ENCODE measurements at regions not wholly inside any gene's neighbourhood (a gene's known extent, or its start where the extent isn't known, plus 50 kb on each side); places are given as distances from the start of the nearest gene placed in this dataset.

DNA sequence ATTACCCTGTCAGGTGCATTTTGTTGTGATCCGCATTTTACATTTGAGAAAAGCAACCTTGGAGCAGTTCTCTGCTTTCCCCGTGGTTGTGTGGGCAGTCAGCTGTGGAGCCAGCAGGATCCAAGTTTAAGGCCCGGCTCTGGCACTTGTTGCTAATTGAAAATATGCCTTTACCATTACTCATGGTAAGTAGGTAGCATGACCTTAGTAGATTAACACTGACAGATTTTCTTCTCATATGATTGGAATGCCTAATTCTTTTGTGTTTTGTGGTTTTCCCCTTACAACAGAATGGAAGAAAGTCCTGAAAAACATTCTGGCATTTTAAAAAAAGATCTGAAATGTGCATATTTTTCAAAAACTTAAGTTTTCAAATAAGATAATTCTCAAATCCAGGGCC, 246.5 kb upstream of the LRRN1 start:
- Histone ChIP-seq H3K4ac (ENCODE audit: low read depth, low read length) (no peak overlapping the region), H4K8ac (ENCODE audit: low read depth, low read length) (no peak overlapping the region), H3K56ac (ENCODE audit: low read length) (no peak overlapping the region), H3K27ac (ENCODE audit: low read depth, low read length) (no peak overlapping the region), H3K27me3 (ENCODE audit: insufficient read depth, low read length, poor library complexity) (no peaks in the 10 kb centered on the region), H3K18ac (ENCODE audit: low read length) (no peak overlapping the region), H4K5ac (ENCODE audit: low read length) (no peak overlapping the region), H2BK15ac (replicated peaks; ENCODE audit: low read depth) (no peak overlapping the region), H3K79me2 (ENCODE audit: control insufficient read depth, insufficient read depth, low read length) (no peaks in the 10 kb centered on the region), H3K23ac (ENCODE audit: low read length) (no peak overlapping the region), H2AK5ac (ENCODE audit: low read length) (no peak overlapping the region), H2BK5ac (ENCODE audit: low read length) (no peak overlapping the region), H3K4me3 (ENCODE audit: low read length) (no peak overlapping the region), H3K4me2 (ENCODE audit: low read length) (no peak overlapping the region), H2BK120ac (ENCODE audit: low read depth, low read length) (no peak overlapping the region), H3K36me3 (ENCODE audit: control insufficient read depth, insufficient read depth, low read length) (no peaks in the 10 kb centered on the region), H3K79me1 (ENCODE audit: low read length) (no peaks in the 10 kb centered on the region), H3K4me1 (ENCODE audit: control insufficient read depth, low read depth, low read length) (no peaks in the 10 kb centered on the region), H3K9ac (ENCODE audit: low read length) (no peak overlapping the region)
- WGBS (ENCODE audit: extremely low coverage, insufficient coverage, low lambda C conversion rate), result no CpG with 5 or more reads among the region's 3 CpGs
- DNase-seq, result no peak

GRCh38 chr3:3551981-3552380, 247.2 kb upstream of the LRRN1 start:
- Histone ChIP-seq H3K4me3 (ENCODE audit: low read length) (no peak overlapping the region), H3K4ac (ENCODE audit: low read depth, low read length) (no peak overlapping the region), H3K9ac (ENCODE audit: low read length) (no peak overlapping the region)

DNA sequence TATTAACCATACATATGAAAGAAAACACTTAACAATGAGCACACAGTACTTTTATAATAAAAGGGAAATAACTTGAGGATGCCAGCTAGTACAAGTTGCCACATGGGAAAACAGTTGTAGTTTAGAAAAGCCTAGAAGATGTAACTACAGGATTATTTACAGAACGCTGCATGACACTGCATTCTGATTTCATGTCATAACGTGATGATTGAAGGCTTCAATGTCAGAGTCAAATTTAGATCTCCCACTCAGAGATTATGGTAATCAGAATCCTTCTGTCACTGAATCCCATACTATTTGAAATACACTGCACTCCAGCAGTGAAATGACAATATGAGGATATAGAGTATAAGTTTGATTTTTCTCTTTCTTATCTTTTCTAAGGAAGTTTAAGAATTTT, 253.9 kb upstream of the LRRN1 start:
- Histone ChIP-seq H3K18ac (ENCODE audit: low read length) (no peak overlapping the region), H2BK15ac (replicated peaks; ENCODE audit: low read depth) (no peak overlapping the region), H3K4me3 (ENCODE audit: low read length) (no peak overlapping the region), H2BK5ac (ENCODE audit: low read length) (no peak overlapping the region), H3K27ac (ENCODE audit: low read depth, low read length) (no peak overlapping the region), H3K56ac (ENCODE audit: low read length) (no peak overlapping the region), H2BK120ac (ENCODE audit: low read depth, low read length) (no peak overlapping the region), H3K4ac (ENCODE audit: low read depth, low read length) (no peak overlapping the region), H3K4me1 (ENCODE audit: control insufficient read depth, low read depth, low read length) (no peaks in the 10 kb centered on the region), H3K27me3 (ENCODE audit: insufficient read depth, low read length, poor library complexity) (no peaks in the 10 kb centered on the region), H3K4me2 (ENCODE audit: low read length) (no peak overlapping the region), H4K5ac (ENCODE audit: low read length) (no peak overlapping the region), H4K8ac (ENCODE audit: low read depth, low read length) (no peak overlapping the region), H3K36me3 (ENCODE audit: control insufficient read depth, insufficient read depth, low read length) (no peaks in the 10 kb centered on the region), H3K79me1 (ENCODE audit: low read length) (no peaks in the 10 kb centered on the region), H3K23ac (ENCODE audit: low read length) (no peak overlapping the region), H2AK5ac (ENCODE audit: low read length) (no peak overlapping the region), H3K9ac (ENCODE audit: low read length) (no peak overlapping the region), H3K79me2 (ENCODE audit: control insufficient read depth, insufficient read depth, low read length) (no peaks in the 10 kb centered on the region)
- WGBS (ENCODE audit: extremely low coverage, insufficient coverage, low lambda C conversion rate), result no CpG with 5 or more reads among the region's 2 CpGs
- no peak for DNase-seq

More at GRCh38 chr3:3551981-3552380, 247.2 kb upstream of the LRRN1 start:
- H4K5ac ChIP-seq (ENCODE audit: low read length), result no peak overlapping the region
- H3K4me2 ChIP-seq (ENCODE audit: low read length), result no peak overlapping the region
- no peaks in the 10 kb centered on the region for H3K4me1 ChIP-seq (ENCODE audit: control insufficient read depth, low read depth, low read length)
- H3K56ac ChIP-seq (ENCODE audit: low read length), result no peak overlapping the region
- H2BK5ac ChIP-seq (ENCODE audit: low read length), result no peak overlapping the region
- H4K8ac ChIP-seq (ENCODE audit: low read depth, low read length), result no peak overlapping the region
- H3K27me3 ChIP-seq (ENCODE audit: insufficient read depth, low read length, poor library complexity), result no peaks in the 10 kb centered on the region
- H2BK15ac ChIP-seq (replicated peaks; ENCODE audit: low read depth), result no peak overlapping the region
- H3K79me2 ChIP-seq (ENCODE audit: control insufficient read depth, insufficient read depth, low read length), result no peaks in the 10 kb centered on the region
- H3K36me3 ChIP-seq (ENCODE audit: control insufficient read depth, insufficient read depth, low read length), result no peaks in the 10 kb centered on the region
- H3K27ac ChIP-seq (ENCODE audit: low read depth, low read length), result no peak overlapping the region
- no peak overlapping the region for H2AK5ac ChIP-seq (ENCODE audit: low read length)
- H3K23ac ChIP-seq (ENCODE audit: low read length), result no peak overlapping the region
- H2BK120ac ChIP-seq (ENCODE audit: low read depth, low read length), result no peak overlapping the region
- no peak for DNase-seq
- H3K79me1 ChIP-seq (ENCODE audit: low read length), result no peaks in the 10 kb centered on the region
- H3K18ac ChIP-seq (ENCODE audit: low read length), result no peak overlapping the region

GRCh38 chr3:3538451-3538850, 260.8 kb upstream of the LRRN1 start:
- Histone ChIP-seq H2BK120ac (ENCODE audit: low read depth, low read length) (no peak overlapping the region), H3K4ac (ENCODE audit: low read depth, low read length) (no peak overlapping the region), H3K4me2 (ENCODE audit: low read length) (no peak overlapping the region), H3K4me3 (ENCODE audit: low read length) (no peak overlapping the region), H4K5ac (ENCODE audit: low read length) (no peak overlapping the region), H3K23ac (ENCODE audit: low read length) (no peak overlapping the region), H2BK15ac (replicated peaks; ENCODE audit: low read depth) (no peak overlapping the region), H3K27ac (ENCODE audit: low read depth, low read length) (no peak overlapping the region), H3K18ac (ENCODE audit: low read length) (no peak overlapping the region), H3K4me1 (ENCODE audit: control insufficient read depth, low read depth, low read length) (no peaks in the 10 kb centered on the region), H3K27me3 (ENCODE audit: insufficient read depth, low read length, poor library complexity) (no peaks in the 10 kb centered on the region), H2AK5ac (ENCODE audit: low read length) (no peak overlapping the region), H4K8ac (ENCODE audit: low read depth, low read length) (no peak overlapping the region), H3K9ac (ENCODE audit: low read length) (no peak overlapping the region), H2BK5ac (ENCODE audit: low read length) (no peak overlapping the region), H3K36me3 (ENCODE audit: control insufficient read depth, insufficient read depth, low read length) (no peaks in the 10 kb centered on the region), H3K56ac (ENCODE audit: low read length) (no peak overlapping the region), H3K79me1 (ENCODE audit: low read length) (no peaks in the 10 kb centered on the region), H3K79me2 (ENCODE audit: control insufficient read depth, insufficient read depth, low read length) (no peaks in the 10 kb centered on the region)
- WGBS (ENCODE audit: extremely low coverage, insufficient coverage, low lambda C conversion rate), result no CpG with 5 or more reads among the region's 4 CpGs
- DNase-seq, result no peak

- Histone ChIP-seq H3K36me3 (ENCODE audit: control insufficient read depth, insufficient read depth, low read length) (no peaks in the 10 kb centered on the region), H3K27me3 (ENCODE audit: insufficient read depth, low read length, poor library complexity) (no peaks in the 10 kb centered on the region), H3K79me1 (ENCODE audit: low read length) (no peaks in the 10 kb centered on the region)
These were observed 266.7 kb upstream of the LRRN1 start for GRCh38 chr3:3532508-3532907.

DNA sequence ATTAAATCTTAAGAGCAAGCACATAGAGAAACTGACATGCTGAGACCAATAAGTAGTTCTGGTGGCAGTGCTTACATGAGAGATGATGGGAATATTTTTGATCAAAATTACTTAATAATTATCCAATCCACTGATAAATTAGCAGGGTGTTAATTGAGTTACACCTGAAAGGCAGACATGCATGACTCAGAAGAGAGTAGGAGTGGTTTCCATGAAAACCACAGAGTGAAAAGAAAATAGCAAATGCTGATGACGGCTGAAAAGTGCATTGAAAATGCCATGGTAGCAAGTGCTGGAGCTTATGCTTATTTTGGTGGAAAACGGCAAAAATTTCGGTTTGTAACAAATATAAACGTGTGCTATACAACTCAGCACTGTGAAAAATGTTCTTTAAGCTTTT, 267.8 kb upstream of the LRRN1 start:
- no CpG with 5 or more reads among the region's 4 CpGs for WGBS (ENCODE audit: extremely low coverage, insufficient coverage, low lambda C conversion rate)
- Histone ChIP-seq H3K79me1 (ENCODE audit: low read length) (no peaks in the 10 kb centered on the region), H3K27ac (ENCODE audit: low read depth, low read length) (no peak overlapping the region), H3K36me3 (ENCODE audit: control insufficient read depth, insufficient read depth, low read length) (no peaks in the 10 kb centered on the region), H3K9ac (ENCODE audit: low read length) (no peak overlapping the region), H3K4me1 (ENCODE audit: control insufficient read depth, low read depth, low read length) (no peaks in the 10 kb centered on the region), H3K4me2 (ENCODE audit: low read length) (no peak overlapping the region), H4K8ac (ENCODE audit: low read depth, low read length) (no peak overlapping the region), H3K18ac (ENCODE audit: low read length) (no peak overlapping the region), H3K4me3 (ENCODE audit: low read length) (no peak overlapping the region), H2AK5ac (ENCODE audit: low read length) (no peak overlapping the region), H2BK120ac (ENCODE audit: low read depth, low read length) (no peak overlapping the region), H3K27me3 (ENCODE audit: insufficient read depth, low read length, poor library complexity) (no peaks in the 10 kb centered on the region), H2BK5ac (ENCODE audit: low read length) (no peak overlapping the region), H4K5ac (ENCODE audit: low read length) (no peak overlapping the region), H3K23ac (ENCODE audit: low read length) (no peak overlapping the region), H3K56ac (ENCODE audit: low read length) (no peak overlapping the region), H2BK15ac (replicated peaks; ENCODE audit: low read depth) (no peak overlapping the region), H3K79me2 (ENCODE audit: control insufficient read depth, insufficient read depth, low read length) (no peaks in the 10 kb centered on the region), H3K4ac (ENCODE audit: low read depth, low read length) (no peak overlapping the region)
- DNase-seq, result no peak

More at GRCh38 chr3:3532508-3532907, 266.7 kb upstream of the LRRN1 start:
- Histone ChIP-seq H3K56ac (ENCODE audit: low read length) (no peak overlapping the region), H3K4me3 (ENCODE audit: low read length) (no peak overlapping the region), H3K9ac (ENCODE audit: low read length) (no peak overlapping the region), H4K5ac (ENCODE audit: low read length) (no peak overlapping the region), H3K18ac (ENCODE audit: low read length) (no peak overlapping the region), H3K27ac (ENCODE audit: low read depth, low read length) (no peak overlapping the region), H3K4me2 (ENCODE audit: low read length) (no peak overlapping the region), H3K23ac (ENCODE audit: low read length) (no peak overlapping the region), H3K4ac (ENCODE audit: low read depth, low read length) (no peak overlapping the region), H4K8ac (ENCODE audit: low read depth, low read length) (no peak overlapping the region), H2BK15ac (replicated peaks; ENCODE audit: low read depth) (no peak overlapping the region), H3K4me1 (ENCODE audit: control insufficient read depth, low read depth, low read length) (no peaks in the 10 kb centered on the region), H2AK5ac (ENCODE audit: low read length) (no peak overlapping the region), H3K79me2 (ENCODE audit: control insufficient read depth, insufficient read depth, low read length) (no peaks in the 10 kb centered on the region), H2BK5ac (ENCODE audit: low read length) (no peak overlapping the region), H2BK120ac (ENCODE audit: low read depth, low read length) (no peak overlapping the region)
- no CpG with 5 or more reads among the region's 1 CpG for WGBS (ENCODE audit: extremely low coverage, insufficient coverage, low lambda C conversion rate)
- no peak for DNase-seq

Data from mesendoderm (in vitro differentiated cells).